ENCODE measurements at regions not wholly inside any gene's neighbourhood (a gene's known extent, or its start where the extent isn't known, plus 50 kb on each side); places are given as distances from the start of the nearest gene placed in this dataset.

DNA sequence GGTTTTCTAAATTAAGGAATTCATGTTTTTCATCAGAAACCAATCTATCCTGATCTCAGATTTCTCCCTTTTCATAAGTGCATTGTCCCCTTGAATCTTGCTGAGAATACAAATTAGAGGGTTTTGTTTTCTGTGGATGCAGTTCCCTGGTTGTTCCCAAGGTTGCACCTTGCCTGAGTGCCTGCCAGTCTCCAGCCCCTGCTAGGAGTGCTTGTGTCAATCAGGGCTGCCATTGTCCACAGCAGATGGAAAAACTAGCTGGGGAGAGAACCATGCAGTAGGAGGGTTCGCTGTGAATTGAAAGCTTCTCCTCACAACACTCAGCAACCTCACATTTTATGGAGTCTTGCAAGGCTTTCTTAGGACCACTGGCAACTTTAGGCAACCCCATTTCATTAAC lies 210.8 kb upstream of the CTNNB1 start:
- no peak for DNase-seq (ENCODE audit: low read depth in 3 of 3, low spot score in 1 of 3)

DNA sequence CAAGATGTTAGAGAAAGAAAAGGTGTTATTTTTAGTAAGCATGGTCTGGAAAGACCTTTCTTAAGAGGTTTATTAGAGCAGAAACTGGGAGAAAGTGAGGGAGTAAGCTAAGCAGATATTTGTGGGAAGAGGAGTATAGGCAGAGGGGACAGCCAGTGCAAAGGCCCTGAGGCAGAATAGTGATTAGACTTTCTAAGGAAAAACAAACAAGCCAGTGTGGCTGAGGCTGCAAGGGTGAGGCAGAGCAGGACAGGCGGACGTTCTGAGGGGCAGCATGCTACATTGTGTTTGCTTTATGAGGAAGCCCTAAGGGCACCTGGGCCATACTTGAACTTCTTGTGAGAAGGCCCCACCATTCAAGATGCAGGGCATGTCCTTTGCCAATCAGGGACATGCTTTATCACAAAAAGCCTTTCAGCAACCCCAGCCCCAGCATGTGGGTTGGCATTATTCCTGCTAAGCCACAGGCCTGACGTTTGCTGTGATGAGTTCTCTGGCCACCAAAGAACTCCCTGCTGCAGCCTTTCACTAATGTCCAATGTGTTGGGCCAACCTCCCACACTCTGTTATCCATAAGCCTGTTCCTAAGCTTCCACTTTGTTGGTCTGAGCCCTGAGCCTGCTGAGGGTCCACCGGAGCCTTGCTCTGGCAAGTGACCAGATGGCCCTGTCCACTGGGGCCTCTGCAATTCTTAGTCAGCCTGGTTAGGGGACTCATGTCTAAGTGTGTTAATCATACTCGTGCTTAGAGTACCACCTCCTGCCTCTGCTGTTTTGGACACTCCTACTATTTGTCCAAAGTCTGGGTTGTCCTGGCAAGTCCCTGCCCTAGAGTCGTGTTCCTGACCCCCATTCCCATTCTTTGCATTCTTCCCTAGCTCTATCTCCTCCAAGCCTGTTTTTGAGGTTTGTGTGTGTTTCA lies 209.9 kb upstream of the CTNNB1 start:
- DNase-seq (ENCODE audit: low read depth in 3 of 3, low spot score in 1 of 3), result no peak

DNA sequence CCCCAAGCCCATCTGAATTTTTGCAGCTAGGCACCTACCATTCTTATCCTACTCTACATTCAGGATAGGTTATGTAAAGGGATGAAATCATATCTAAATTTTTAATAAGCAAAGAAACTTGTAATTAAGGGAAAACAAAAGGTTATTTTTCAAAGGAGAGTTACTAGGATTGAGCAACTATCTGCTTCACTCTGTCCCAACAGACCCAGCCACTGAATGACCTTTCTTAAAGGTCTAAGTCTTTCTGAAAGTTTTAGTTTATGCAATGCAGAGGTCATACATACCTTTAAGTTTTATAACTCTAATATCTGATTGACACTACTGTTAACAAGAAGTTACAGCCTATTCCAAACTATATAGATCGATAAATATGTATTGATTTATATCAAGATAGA lies 209.2 kb upstream of the CTNNB1 start:
- DNase-seq (ENCODE audit: low read depth in 3 of 3, low spot score in 1 of 3), result no peak

GRCh38 chr3:40992023-40992422 lies 207.3 kb upstream of the CTNNB1 start:
- DNase-seq (ENCODE audit: low read depth in 3 of 3, low spot score in 1 of 3), result no peak

DNA sequence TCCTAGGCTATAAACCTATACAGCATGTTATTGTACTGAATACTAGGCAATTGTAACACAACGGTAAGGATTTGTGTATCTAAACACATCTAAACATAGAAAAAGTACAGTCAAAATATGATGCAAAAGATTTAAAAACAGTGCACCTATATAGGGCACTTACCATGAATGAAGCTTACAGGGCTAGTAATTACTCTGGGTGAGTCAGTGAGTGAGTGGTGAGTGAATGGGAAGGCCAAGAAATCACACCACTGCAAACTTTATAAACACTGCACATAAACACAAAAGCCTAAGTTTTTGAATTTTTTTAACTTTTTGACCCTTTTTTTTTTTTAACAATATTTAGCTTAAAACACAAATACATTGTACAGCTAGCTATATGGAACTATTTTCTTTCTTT lies 204.7 kb upstream of the CTNNB1 start:
- no peak for DNase-seq (ENCODE audit: low read depth in 3 of 3, low spot score in 1 of 3)

DNA sequence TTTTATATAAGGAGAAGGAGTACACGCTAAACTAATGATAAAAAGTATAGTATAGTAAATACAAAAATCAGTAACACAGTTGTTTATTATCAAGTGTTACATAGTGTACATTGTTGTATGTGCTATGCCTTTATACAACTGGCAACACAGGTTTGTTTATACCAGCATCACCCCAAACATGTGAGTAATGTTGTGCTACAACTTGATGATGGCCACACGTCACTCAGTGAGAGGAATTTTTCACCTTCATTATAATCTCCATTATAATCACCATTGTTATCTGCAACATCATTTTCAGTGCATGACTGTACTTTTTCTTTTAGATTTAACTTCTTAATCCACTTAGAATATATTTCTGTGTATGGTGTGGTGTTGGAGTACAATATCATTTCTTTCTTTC lies 204.0 kb upstream of the CTNNB1 start:
- no peak for DNase-seq (ENCODE audit: low read depth in 3 of 3, low spot score in 1 of 3)

- DNase-seq (ENCODE audit: low read depth in 3 of 3, low spot score in 1 of 3), result no peak
These were observed 202.9 kb upstream of the CTNNB1 start for GRCh38 chr3:40996382-40996781.

- no peak for DNase-seq (ENCODE audit: low read depth in 3 of 3, low spot score in 1 of 3)
These were observed 202.2 kb upstream of the CTNNB1 start for GRCh38 chr3:40996827-40997710.

DNA sequence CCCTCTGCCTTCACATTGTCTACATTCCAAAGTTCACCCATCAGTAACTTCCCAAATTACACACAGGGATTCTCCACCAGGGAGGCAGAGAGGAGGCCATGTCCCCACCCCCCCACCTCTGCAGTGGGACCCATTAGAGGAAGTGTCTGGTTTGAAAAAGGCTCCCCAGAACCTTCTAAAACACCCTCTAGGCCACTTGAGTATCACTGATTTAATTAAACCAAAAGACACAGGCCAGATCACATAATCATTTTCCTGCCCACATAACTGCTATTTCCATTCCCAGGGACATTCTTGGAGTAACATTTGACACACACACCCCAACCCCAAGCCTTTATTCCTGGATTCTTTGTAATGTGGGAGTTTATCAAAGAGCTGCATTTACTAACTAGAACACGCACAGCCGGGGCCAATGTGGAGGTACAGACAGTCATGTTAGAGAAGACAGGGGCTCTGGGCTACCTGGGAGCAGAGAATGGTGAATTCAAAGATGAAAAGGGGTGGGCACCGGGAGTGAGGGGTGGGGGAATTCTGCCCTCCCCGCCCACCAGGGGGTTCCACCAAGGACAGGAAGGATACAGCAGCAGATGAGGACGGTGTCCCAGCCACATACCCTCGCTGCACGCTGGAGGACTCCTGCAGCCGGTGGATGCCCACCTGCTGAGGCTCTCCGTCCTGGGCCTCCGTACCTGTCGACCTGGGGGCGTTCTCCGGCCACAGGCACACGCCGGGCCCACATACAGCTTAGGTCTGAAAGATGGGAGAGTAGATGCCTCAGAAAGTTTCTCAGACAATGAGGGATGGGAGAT lies 201.4 kb upstream of the CTNNB1 start:
- DNase-seq (ENCODE audit: low read depth in 3 of 3, low spot score in 1 of 3), result no peak

DNA sequence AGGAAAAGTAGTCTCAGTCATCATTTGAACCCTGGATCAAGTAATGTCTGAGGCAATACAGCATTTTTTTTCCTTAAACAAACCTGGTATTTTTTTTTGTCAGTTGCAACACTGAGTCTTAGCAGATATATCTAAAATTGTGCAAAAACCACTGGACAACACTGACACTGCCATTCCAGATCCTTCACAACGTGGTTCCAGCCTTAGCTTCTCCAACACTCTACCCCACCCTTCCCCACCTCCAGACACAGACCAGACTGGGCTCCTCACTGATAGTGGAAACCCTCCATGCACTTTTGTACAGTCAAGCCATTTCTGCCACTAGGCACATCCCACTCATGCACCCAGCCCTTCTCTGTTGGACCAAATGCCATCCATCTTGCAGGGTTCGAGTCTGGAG lies 199.6 kb upstream of the CTNNB1 start:
- DNase-seq (ENCODE audit: low read depth in 3 of 3, low spot score in 1 of 3), result no peak

DNA sequence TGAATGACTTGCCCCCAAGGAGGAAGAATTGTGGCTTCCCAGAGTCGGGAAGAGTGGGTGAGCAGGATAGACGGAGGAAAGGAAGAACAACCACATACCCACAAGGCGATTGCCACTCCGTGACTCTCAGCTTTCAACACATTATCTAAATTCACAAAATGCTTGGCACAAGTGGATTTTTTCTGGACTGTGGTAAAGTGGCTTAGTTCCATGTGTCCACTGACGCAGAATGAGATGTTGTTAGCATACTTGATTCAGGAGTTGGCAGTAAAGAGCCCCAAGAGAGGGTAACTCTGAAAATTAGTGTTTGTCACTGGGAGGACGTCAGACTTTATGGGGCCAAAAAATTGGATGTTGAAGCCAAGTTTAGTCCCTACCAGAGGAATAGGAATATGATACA lies 198.8 kb upstream of the CTNNB1 start:
- DNase-seq (ENCODE audit: low read depth in 3 of 3, low spot score in 1 of 3), result no peak

- no peak for DNase-seq (ENCODE audit: low read depth in 3 of 3, low spot score in 1 of 3)
These were observed 197.7 kb upstream of the CTNNB1 start for GRCh38 chr3:41001556-41001955.

- DNase-seq (ENCODE audit: low read depth in 3 of 3, low spot score in 1 of 3), result no peak
These were observed 197.2 kb upstream of the CTNNB1 start for GRCh38 chr3:41002104-41002503.

DNA sequence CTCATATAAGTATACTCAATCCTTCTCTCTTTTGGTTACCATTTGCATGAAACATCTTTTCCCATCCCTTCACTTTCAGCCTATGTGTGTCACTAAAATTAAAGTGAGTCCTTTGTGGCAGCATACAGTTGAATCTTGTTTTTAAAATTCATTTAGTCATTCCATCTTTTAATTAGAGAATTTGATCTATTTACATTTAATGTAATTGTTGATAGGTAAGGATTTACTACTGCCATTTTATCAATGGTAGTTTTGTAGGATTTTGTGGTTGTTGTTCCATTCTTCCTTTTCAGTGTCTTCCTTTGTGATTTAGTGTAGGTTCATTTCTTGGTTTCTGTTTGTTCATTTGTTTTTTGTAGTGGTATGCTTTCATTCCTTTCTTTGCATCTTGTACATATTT lies 191.9 kb upstream of the CTNNB1 start:
- DNase-seq (ENCODE audit: low read depth in 3 of 3, low spot score in 1 of 3), result no peak

- DNase-seq (ENCODE audit: low read depth in 3 of 3, low spot score in 1 of 3), result no peak
These were observed 187.5 kb upstream of the CTNNB1 start for GRCh38 chr3:41011854-41012253.

GRCh38 chr3:41018855-41019254 lies 180.4 kb upstream of the CTNNB1 start:
- no peak for DNase-seq (ENCODE audit: low read depth in 3 of 3, low spot score in 1 of 3)

DNA sequence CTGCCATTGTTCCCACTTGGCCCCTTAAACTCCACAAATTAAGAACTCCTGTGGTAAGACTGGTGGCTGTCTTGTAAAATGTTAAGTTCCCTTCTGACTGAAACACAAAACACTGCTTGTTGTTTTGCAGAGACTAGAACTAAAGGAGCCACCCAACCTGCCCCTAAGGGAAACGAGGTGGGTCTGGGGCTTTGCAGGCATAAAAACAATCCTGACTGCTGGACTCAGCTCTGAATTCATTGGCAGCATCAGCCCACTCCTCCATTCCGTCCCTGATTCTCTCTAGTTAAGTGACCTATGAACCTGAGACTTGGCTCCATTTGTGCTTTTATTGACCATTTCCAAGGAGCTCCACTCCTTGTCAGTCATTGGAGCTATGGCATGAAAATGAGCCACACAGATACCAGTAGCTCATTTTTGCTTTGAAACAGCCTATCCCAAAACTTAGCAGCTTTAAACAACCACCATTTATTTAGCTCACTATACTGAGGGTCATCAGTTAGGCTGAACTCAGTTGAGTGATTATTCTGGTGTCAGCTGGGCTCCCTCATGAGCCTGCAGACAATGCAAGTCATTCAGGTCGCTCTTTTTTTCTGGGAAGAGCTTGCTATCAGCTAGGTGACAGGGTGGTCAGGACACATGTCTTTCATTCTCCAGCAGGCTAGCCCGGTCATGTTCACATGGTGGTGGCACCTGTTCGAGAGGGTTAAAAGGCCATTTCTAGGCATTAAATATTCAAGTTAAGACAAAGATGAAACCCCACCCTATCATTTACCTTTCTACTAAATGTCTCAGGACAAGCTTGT lies 175.1 kb upstream of the CTNNB1 start:
- DNase-seq (ENCODE audit: low read depth in 3 of 3, low spot score in 1 of 3), result no peak

GRCh38 chr3:41026394-41027177 lies 172.7 kb upstream of the CTNNB1 start:
- DNase-seq (ENCODE audit: low read depth in 3 of 3, low spot score in 1 of 3), result no peak

DNA sequence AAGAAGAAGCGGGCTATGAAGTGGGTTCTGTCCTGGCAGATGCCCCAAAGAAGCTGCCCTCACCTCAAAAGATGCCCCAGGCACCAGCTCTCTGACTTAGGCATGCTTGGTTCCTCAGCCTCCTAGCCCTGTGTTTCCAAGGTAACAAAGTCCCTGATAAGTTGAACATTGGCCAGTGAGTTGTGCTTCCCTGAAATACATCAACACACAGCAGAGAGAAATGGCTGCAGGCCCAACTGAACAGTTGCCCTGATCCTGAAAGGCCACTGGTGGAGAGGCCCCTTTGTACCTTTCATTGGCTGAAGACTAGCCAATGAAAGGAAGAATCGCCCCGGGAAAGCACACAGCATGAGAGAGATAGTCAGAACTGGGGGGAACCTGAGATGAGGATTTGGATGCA lies 169.9 kb upstream of the CTNNB1 start:
- no peak for DNase-seq (ENCODE audit: low read depth in 3 of 3, low spot score in 1 of 3)

- no peak for DNase-seq (ENCODE audit: low read depth in 3 of 3, low spot score in 1 of 3)
These were observed 169.1 kb upstream of the CTNNB1 start for GRCh38 chr3:41030220-41030619.
